Left ventricle myocardium superior (tissue), 1 donor: ENCODE measurements at regions not wholly inside any gene's neighbourhood (a gene's known extent, or its start where the extent isn't known, plus 50 kb on each side); places are given as distances from the start of the nearest gene placed in this dataset.
A peak's percentile ranks its signal among the peaks of the same experiment; 100 is the strongest.

Experiments used
- ATAC-seq: fragments of 200-7000 bp; cut with Tn5 transposase; one replicate; pipeline ENCODE4 v1.9.1; 2020; ENCODE audit warnings: mild to moderate bottlenecking, moderate library complexity
- DNase-seq: peaks from one replicate; pipeline ENCODE4 v3.0.0-alpha.2; 2020
- intact Hi-C: fragments of 100-400 bp; cut with micrococcal nuclease; formaldehyde crosslinking; loops from one replicate; pipeline ENCODE4 v1.11.0; 2022
- donor health status: DM: no; HTN: yes; CAD: no; lungs with severe emphysema.

- ATAC-seq, result no peak
- intact Hi-C loops, result no loop called here
- peak; percentile 23 for DNase-seq
These were observed 257.9 kb downstream of the KLF12 start for GRCh38 chr13:73876323-73876722.

- ATAC-seq, result no peak
- intact Hi-C loops, result no loop called here
- DNase-seq, result no peak
These were observed 260.0 kb downstream of the KLF12 start for GRCh38 chr13:73873940-73874830.

- no peak for ATAC-seq
- intact Hi-C loops, result no loop called here
- no peak for DNase-seq
These were observed 261.8 kb downstream of the KLF12 start for GRCh38 chr13:73872397-73872796.

GRCh38 chr13:73870970-73871935 is 263.0 kb downstream of the KLF12 start:
- peak; percentile 77 for ATAC-seq
- DNase-seq, result peak; percentile 26
- intact Hi-C loops, result no loop called here

GRCh38 chr13:73870036-73870741 is 264.0 kb downstream of the KLF12 start:
- no peak for DNase-seq
- intact Hi-C loops, result no loop called here
- no peak for ATAC-seq

- no peak for ATAC-seq
- DNase-seq, result no peak
- intact Hi-C loops, result no loop called here
These were observed 269.2 kb downstream of the KLF12 start for GRCh38 chr13:73865027-73865426.

- intact Hi-C loops, result no loop called here
- ATAC-seq (no peak), DNase-seq (no peak)
These were observed 273.1 kb downstream of the KLF12 start for GRCh38 chr13:73861136-73861535.

- ATAC-seq (no peak), DNase-seq (no peak)
- intact Hi-C loops, result no loop called here
These were observed 273.7 kb downstream of the KLF12 start for GRCh38 chr13:73860501-73860900.

- ATAC-seq (no peak), DNase-seq (no peak)
- intact Hi-C loops, result no loop called here
These were observed 274.4 kb downstream of the KLF12 start for GRCh38 chr13:73859841-73860240.

GRCh38 chr13:73857106-73857505 is 277.1 kb downstream of the KLF12 start:
- intact Hi-C loops, result no loop called here
- ATAC-seq (no peak), DNase-seq (no peak)

GRCh38 chr13:73851104-73851503 is 283.1 kb downstream of the KLF12 start:
- intact Hi-C loops, result no loop called here
- DNase-seq (no peak), ATAC-seq (no peak)

GRCh38 chr13:73850104-73850873 is 283.9 kb downstream of the KLF12 start:
- no peak for DNase-seq
- no peak for ATAC-seq
- intact Hi-C loops, result no loop called here

GRCh38 chr13:73849292-73849691 is 284.9 kb downstream of the KLF12 start:
- DNase-seq (no peak), ATAC-seq (peak; percentile 21)
- intact Hi-C loops, result no loop called here

- DNase-seq (no peak), ATAC-seq (peak; percentile 38)
- intact Hi-C loops, result no loop called here
These were observed 289.2 kb downstream of the KLF12 start for GRCh38 chr13:73844986-73845385.

- DNase-seq (no peak), ATAC-seq (no peak)
- intact Hi-C loops, result no loop called here
These were observed 291.6 kb downstream of the KLF12 start for GRCh38 chr13:73842626-73843025.

- DNase-seq (no peak), ATAC-seq (no peak)
- intact Hi-C loops, result no loop called here
These were observed 292.0 kb downstream of the KLF12 start for GRCh38 chr13:73842184-73842583.

GRCh38 chr13:73837147-73837546 is 297.1 kb downstream of the KLF12 start:
- no peak for ATAC-seq
- intact Hi-C loops, result no loop called here
- DNase-seq, result no peak

GRCh38 chr13:73835138-73835721 is 299.0 kb downstream of the KLF12 start:
- no peak for DNase-seq
- peak; percentile 60 for ATAC-seq
- intact Hi-C loops, result no loop called here
